ENCODE measurements at regions not wholly inside any gene's neighbourhood (a gene's known extent, or its start where the extent isn't known, plus 50 kb on each side); places are given as distances from the start of the nearest gene placed in this dataset.

DNA sequence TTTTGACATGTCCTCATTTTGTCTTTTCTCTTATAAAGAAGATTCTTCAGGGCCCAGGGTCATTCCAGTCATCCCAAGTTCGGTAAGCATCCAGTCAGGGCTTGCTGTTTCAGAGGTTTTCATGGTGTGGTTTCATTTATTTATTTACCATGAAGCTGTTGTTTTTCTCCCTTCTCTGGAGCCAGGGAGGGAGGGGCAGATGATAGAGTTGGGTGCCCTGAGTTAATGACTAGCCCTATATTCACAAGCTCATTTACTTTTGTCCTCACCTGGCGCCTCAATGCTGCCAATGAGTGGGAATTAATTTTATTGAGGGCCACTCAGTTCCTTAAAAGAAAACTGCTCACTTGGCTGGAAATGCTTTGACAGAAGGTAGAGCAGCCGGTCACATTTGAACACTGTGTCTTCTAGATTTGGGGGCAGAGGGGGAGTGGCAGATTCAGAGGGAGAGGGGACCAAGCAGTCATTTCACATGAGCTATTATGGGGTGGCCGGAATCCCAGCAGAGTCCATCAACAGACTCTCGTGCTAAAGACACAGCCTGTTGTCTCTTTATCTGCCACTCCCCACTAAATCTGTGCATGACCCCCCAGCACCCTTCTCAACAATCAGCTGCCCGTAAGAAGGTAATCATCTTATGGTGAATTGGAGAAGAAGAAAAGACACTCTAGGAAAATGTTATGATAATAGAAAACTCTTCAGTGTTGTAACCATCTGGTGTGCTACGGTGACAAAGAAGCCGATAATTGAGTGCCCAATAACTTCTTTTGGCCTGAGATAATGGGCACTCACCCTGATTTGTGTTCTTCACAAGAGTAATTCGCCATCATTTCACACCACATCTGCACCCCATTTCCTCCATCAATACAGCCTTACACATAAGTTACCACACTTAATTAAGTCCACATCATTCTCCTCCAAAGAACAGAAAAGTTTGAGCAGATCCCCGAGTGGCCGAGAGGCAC lies 573.5 kb upstream of the JAG1 start:
- DNase-seq (ENCODE audit: low read depth in 2 of 2), result no peak

DNA sequence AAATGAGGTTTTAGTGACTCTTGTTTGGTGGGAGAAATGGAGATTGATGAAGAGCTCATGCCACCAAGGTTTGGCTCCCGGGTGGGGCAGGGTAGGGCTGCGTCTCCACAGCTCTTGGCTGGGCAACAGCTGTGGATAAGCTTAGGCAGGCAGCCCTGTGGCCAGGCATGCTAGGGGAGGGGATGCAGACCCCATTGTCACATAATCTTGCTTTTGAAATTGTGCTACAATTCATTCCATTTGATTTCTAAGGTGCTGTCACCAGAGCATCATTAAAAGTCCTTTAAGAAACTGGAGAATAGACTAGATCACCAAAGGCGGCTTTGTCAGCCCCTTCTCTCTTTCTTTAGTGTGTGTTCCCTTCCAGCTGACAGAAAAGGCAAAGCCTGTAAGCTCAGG lies 574.2 kb upstream of the JAG1 start:
- no peak for DNase-seq (ENCODE audit: low read depth in 2 of 2)

DNA sequence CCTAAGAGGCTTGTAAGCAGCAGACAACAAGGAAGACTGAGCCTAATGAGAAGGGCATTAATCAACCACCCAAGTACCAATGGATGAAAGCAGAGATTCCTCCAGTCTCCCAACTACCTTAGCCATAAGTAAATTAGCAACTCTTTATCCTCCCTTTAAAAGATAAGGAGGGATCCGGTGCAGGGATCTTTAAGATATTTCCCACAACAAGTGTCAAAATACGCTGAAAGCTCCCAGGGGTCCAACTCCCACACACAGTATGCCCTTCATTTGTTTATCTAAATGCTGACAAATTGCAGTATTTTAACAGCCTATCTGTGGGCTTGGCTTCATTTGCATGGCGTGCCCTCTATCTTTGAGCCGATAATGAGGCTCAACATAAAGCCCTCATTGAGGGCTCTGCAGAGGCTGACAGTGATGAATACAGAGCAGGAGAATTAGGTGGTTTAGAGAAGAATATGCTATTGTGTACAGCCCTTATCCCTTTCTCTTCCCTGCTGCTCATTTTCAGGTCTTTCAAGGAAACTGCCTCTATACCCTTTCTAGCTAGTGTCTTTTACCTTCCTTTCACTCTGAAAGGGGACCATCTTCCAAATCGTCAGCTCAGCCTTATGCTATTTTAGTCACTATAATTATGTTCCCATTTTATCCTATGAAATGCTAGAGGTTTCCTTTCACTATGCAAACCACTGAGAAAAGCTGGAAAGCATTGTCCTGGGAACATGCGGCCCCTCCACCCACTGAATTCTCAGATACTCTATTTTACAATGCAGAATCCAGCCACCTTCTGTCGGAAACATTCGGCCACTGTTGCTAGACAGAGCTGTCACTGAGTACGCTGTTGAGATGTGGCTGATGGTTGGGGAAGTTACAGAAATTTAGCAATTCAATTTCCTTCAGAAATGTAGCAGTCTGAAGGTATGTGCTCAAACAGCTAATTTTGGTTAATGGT lies 575.2 kb upstream of the JAG1 start:
- DNase-seq (ENCODE audit: low read depth in 2 of 2), result no peak

DNA sequence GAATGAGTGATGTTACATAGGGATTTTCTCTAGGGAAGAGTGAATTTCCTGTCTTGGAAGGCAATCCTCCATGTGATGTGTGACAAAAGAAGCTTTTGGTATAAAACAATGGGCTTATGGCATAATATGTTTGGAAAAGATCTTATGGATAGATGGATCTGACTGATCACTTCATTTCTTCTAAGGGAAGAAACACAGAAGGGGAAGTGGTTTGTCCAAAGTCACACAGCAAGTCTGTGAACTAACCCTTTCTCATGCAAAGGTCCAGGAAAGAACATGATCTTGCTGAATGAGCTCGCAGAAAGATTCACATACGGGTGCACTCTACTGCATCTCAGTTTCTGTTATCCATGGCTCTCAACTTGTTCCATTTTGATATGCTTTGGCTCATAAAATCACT lies 575.9 kb upstream of the JAG1 start:
- no peak for DNase-seq (ENCODE audit: low read depth in 2 of 2)

DNA sequence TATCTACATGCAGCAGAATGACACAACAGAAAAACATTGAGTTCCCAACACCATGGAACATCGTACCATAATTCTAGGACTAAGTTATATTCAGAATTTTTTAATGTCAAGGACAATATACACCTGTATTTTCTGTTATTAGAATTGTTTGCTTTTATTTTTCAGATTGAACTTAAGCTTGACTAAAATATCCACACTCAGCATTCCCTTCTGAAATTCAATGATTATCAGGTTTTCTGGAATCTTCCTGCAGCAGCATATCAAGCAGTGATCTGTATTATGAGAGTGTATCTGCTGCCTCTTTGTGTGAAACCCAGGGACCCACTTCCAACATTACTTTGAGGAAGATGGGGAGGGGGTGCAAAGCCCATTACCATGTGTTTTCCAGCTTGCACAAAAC lies 578.6 kb upstream of the JAG1 start:
- DNase-seq (ENCODE audit: low read depth in 2 of 2), result no peak

DNA sequence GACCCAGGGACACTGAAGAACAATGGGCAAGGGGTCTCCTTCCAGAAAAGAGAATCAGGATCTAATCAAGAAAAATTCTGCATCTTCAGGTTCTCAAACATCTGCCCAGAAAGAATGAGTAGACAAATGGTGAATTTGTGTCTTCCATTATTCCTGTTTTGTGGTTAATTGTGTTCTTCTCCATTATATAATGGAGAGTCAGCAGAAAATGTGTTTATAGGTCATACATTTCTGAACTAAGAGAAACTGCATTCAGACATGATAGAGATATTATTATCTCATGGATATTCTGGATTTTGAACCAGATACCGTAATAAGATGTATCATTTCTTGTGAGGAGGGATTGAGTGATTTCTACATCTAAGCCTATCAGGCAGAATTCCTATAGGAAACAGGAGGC lies 581.7 kb upstream of the JAG1 start:
- DNase-seq (ENCODE audit: low read depth in 2 of 2), result no peak

DNA sequence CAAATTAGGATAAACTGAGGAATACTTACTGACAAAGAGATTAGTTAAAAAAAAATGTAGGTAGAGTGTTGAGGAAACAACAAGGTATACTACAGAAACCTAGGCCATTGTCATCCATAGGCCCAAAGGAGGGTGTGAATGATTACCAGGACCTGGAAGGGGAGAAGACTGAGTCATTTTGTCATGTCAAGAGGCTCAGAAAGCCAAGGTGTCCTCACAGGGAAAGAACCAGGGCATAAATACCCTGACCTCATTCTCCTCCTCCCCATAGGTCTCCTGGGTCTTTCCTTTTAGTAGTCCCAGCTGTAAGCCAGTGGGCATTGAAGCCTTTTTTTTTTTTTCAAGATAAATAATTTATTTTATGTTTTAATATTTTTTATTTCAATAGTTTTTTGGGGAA lies 582.1 kb upstream of the JAG1 start:
- no peak for DNase-seq (ENCODE audit: low read depth in 2 of 2)

DNA sequence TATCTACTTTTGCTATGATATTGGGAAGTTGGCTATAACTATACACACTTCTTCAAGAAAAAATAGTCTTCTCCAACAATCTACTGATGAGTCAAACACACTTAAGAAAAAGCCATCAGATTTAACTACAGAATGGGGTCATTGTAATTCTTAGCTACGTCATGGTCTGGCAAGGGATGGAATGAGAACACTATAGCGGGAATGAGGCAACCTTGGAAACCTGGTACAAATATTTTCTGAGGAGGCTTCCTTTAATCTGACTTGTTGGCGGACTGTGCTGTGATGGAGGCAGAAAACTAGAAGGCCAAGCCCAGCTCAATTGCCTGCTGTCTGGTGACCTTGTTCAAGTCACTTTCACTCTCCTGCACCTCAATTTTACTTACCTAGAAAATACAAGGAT lies 586.8 kb upstream of the JAG1 start:
- DNase-seq (ENCODE audit: low read depth in 2 of 2), result no peak

DNA sequence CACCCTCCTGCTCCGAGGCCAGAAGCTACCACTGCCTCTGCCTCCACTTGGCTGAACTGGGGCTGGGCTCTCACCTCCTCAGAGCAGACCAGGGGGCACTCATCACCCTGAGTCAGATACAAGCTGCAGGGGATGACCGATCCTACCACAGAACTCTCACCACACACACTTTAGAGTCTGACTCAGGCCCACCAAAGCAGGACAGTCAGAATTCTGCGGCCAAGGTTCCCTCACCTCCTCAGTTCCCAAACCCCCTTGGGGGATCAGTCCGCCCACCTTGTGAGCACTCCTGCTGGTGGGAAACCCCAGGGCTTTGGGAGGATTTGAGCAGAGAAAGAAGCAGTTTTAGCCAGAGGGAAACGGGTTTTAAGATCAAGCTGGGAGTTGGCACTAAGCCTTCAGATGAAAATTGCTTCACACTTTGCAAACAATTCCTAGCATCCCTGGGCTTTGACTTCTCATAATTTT lies 587.8 kb upstream of the JAG1 start:
- DNase-seq (ENCODE audit: low read depth in 2 of 2), result no peak

DNA sequence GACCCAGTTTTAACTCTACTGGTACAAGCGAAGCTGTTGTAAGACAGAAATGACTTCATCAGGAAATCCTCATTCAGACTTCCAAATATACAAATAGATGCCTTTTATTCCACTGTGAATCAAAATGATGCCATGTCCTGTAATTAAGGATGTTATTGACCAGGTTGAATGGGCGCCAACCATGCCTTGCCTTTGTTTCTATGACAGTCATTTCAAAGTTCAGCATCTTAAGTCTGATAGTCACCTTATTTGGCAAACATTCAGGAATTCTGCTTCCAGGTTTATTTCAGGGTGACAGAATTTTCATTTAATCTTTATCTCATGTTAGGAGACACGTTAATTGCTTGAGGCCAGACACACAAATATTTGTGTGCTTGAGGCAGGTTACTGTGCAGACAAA lies 592.8 kb upstream of the JAG1 start:
- no peak for DNase-seq (ENCODE audit: low read depth in 2 of 2)

DNA sequence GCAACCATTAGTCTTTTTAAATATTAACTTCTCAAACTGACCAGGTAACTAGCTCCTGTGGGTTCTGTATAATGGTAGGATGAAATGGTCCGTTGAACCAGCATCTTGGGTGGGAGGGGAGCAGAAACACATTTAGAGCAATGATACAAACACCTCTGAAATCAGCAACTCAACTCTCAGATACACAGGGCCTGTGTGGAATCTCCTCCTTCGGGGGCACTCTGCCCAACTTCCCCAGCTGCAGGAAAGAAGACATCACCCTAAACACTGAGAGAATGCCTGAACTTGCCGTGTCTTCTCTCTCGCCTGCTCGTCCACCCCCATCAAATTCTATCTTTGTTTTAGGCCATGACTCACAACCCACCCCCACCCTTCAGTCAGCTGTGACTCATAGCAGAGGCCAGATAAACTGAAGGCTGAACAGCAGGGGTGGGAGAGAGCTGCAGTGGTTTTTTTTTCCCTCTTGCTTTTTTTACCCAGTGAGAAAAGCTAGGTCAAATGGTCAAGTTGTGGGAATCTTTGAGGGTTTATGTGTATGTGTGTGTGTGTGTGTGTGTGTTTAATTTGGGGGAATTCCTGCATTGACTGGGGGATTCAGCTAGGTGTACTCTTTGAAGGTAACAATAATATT lies 593.4 kb upstream of the JAG1 start:
- no peak for DNase-seq (ENCODE audit: low read depth in 2 of 2)

DNA sequence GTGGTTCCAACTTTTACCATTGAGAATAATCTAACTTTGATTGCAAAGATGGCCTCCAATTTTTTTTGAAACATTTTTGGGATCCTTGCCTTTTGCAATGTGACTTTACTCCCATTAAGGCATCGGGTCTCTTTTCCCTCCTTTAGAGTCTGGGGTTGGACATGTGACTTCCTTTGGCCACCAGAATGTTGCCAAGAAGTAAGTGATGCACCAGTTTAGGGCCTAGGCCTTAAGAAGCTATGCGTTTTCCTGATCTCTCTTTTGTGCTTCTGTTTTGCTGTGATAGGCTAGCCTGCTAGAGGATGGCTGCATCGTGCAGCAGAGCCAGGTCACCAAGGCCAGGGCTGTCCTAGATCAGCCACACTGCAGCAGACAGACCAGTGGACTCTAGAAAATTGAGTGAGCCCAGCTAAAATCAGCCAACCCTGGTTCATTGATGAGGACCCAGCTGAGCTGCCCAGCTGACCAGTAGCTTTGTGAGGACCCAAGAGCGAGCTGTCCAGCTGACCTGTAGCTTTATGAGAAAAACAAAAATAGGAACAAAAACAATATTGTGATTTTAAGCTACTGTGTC lies 594.0 kb upstream of the JAG1 start:
- no peak for DNase-seq (ENCODE audit: low read depth in 2 of 2)

DNA sequence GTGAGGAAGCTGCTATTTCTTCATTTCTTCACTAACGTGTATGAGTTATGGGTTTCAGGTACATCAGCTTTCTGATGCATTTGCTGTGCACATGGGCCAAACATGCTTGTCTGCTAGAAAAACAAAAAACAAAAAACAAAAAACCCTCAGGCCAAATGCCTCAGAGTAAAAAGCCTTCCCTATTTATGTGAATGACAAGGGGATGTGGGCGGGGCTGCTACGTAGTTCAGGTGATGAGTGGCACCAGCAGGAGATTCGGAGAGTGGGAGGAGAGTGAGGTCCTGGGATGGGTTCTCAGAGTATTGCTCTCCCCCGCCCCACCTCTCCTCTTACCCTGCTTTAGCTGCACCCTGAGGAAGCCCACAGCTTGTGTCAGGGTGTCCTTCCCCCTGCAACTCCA lies 596.8 kb upstream of the JAG1 start:
- no peak for DNase-seq (ENCODE audit: low read depth in 2 of 2)

DNA sequence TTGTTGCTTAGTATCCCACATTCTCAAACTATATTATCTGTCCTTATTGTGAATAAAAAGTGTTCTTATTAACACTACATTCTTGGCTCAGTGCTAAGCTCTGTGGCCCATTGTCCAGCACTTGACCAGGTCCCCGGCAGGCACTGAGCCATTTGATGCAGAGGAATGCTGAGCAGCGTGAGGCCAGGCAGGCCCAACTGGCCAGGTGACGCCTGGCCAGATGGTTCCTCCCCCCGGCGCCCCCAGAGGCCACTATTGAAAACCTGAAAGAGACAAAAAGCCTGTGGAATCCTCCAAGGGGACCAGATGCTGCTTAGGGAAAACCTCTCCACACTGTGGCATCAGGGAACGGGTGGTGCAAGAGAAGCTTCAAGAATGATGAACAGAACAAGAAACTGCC lies 597.5 kb upstream of the JAG1 start:
- no peak for DNase-seq (ENCODE audit: low read depth in 2 of 2)

DNA sequence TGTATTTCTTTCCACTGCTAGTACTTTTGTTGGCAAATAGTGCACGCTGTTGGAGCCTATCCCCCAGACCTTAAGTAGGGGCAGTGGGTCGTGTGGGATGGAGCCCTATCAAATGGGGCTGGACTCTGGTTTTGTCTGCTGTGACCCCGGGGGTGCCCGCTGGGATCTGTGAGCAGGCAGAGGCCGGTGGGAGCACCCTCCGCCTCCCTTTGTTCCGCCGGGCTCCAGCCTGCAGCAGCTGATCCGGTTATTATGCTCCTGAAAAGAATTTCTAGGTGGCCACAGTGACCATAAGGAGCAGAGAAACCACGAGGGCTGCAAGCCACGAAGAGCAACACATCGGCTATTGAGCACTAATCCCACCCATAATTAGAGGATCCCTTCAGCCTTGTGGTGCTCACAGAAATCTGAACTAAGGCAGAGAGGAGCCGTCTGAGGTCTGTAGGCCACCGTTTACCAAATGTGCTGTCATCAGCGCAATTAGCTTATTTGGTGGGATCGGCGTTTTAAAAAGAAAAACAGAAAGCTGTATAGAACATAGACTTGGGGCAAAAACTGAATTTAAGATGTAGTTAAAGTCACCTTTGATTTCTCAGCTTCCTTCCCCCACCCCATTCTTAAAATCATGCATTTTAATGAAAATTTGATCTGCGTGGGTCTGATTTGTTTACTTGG lies 598.3 kb upstream of the JAG1 start:
- DNase-seq (ENCODE audit: low read depth in 2 of 2), result no peak

DNA sequence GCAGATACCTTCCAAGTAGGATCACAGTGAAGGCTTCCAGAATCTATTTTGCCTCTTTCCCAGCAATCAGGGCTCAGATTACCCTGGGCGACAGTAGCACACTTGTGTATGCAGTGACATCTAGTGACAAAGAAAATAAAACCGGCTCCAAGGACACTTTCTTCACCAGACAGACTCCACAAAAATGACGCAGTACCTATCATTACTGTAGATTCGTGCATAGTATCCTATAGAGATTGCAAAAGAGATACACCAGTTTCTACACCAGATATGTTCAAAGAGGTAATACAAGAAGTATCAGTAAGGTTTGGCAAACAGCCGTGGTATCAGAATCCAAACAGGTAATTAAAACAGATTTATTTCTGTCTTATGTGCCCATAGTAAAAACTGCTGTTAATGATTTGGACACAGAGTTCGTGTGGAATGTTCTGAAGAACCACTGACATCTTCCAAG lies 600.4 kb upstream of the JAG1 start:
- no peak for DNase-seq (ENCODE audit: low read depth in 2 of 2)

DNA sequence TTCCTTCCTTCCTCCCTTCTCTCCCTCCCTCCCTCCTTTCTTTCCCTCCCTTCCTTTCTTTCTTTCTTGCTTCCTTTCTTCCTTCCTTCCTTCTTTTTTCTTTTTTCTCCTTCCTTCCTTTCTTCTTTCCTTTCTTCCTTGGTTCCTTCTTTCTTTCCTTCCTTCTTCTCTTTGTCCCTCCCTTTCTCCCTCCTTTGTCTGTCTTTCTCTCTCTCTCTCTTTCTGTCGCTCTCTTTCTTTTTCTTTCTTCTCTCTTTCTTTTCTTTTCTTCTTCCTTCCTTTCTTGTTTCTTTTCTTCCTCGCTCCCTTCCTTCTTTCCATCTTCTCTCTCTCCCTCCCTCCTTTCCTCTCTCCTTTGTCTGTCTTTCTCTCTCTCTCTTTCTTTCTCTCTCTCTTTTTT lies 601.9 kb upstream of the JAG1 start:
- DNase-seq (ENCODE audit: low read depth in 2 of 2), result no peak

DNA sequence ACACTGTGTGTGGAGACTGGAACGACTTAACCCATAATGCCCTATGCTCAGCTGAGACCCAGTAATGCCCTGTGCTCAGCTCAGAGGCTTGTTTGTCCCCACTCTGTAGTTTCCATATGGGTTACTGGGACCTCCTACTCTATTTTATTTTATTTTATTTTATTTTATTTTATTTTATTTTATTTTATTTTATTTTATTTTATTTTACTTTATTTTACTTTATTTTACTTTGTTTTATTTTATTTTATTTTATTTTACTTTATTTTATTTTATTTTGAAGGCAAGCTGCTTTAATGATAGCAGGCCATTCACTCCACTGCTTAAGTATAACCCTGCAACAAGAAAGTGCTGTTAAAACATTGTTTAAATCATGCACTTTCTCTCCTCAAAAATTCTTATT lies 603.4 kb upstream of the JAG1 start:
- no peak for DNase-seq (ENCODE audit: low read depth in 2 of 2)

DNA sequence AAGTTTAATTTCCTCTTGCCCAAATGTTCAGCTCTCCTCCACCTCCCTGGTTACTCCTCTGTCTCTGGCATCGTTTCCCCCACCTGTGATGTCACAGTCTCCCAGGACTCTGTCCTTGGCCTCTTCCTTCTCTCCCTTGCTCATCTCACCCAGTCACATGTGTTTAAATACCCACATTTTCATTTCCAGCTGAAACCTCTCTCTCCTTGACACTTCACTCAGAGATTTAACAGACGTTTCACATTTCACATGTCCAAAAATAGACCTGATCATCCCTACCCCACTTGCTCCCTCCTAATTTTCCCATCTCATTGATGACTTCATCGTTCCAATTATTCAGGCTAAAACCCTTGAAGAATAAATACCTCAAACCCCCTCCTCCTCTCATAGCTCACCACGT lies 604.1 kb upstream of the JAG1 start:
- no peak for DNase-seq (ENCODE audit: low read depth in 2 of 2)

DNA sequence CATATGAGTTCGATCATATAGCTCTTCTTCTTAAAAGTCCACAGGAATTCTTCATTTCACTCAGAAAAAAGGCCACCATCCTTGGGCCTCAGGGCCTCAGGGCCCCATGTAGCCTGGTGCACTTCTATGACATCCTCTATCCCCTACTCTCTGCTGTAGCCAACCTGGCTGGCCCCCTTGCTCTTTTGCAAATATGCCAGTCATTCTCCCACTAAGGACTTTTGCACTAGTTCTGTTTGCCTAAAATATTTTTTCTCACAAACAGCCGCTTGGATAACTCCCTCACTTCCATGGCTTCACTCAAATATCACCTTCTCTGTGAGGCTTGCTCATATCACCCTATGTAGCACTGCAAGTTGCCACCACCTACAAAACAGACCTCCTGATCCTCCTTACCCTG lies 604.7 kb upstream of the JAG1 start:
- no peak for DNase-seq (ENCODE audit: low read depth in 2 of 2)

DNA sequence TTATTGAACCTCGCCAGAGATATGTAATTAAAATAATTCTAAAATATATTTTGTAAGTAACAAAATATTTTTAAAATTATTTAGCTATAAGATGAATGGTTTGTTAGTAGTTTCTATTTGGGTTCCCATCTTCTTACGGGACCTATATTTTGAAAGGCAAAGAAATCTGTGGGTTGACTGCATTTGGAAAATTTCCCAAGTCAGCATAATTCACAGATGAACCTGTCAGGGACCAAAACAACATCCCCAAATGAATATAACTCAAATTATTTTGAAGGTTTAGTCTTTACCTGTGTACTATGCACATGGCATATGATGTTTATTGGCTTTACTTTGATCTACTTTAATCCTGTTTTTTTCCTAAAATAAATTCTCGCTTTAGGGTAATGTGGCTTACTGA lies 607.4 kb upstream of the JAG1 start:
- no peak for DNase-seq (ENCODE audit: low read depth in 2 of 2)
